HUES48 (cell line): ENCODE measurements at regions not wholly inside any gene's neighbourhood (a gene's known extent, or its start where the extent isn't known, plus 50 kb on each side); places are given as distances from the start of the nearest gene placed in this dataset.

ENCODE experiments used
- H3K27ac ChIP-seq: one replicate; pipeline ENCODE4 v1.7.0; 2013; ENCODE audit warnings: low read depth, low read length, inconsistent platforms
- H3K27me3 ChIP-seq: 2 replicates; pipeline ENCODE4 v1.6.1; 2013; ENCODE audit warnings: mild to moderate bottlenecking, low read length; ENCODE audit not compliant: control insufficient read depth, insufficient read depth
- H3K36me3 ChIP-seq: 2 replicates; pipeline ENCODE4 v1.6.1; 2013; ENCODE audit warnings: low read length; ENCODE audit not compliant: control insufficient read depth, insufficient read depth
- H3K4me1 ChIP-seq: 2 replicates; pipeline ENCODE4 v1.6.1; 2013; ENCODE audit warnings: mild to moderate bottlenecking, low read length; ENCODE audit not compliant: control insufficient read depth, insufficient read depth
- H3K4me3 ChIP-seq: 2 replicates; pipeline ENCODE4 v1.5.1; 2013; ENCODE audit warnings: mild to moderate bottlenecking, low read depth, low read length
- H3K9ac ChIP-seq: 2 replicates; pipeline ENCODE4 v1.6.1; 2013; ENCODE audit warnings: mild to moderate bottlenecking, low read depth, low read length, moderate library complexity
- H3K9me3 ChIP-seq: 2 replicates; pipeline ENCODE4 v1.6.1; 2013; ENCODE audit warnings: low read length; ENCODE audit not compliant: control insufficient read depth, insufficient read depth

DNA sequence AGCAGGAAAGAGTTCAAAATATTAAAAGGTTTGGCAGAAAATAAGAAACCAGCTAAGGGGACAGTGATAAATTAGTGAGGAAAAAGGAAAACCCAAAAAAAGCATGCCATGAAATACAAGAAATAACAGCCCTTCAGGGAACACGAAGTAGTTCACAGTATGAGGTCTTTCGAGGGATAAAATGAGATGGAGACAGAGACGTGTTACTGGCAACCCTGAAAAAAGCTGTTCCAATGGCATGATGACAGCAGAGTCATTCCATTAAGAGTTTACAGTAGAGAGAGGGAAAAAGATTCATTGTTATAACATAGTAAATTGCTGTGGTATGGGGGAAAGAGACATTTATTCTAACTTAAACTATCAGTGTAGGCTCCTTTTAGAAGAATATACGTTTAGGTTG, 391.2 kb downstream of the ANKRD7 start:
- Histone ChIP-seq H3K9me3 (no peaks in the 10 kb centered on the region), H3K4me3 (no peak overlapping the region), H3K4me1 (0 out of 2 replicates have a peak, but pooled peaks cover 3% of the 10 kb centered on the region), H3K9ac (no peak overlapping the region), H3K36me3 (no peaks in the 10 kb centered on the region), H3K27ac (no peak overlapping the region), H3K27me3 (no peaks in the 10 kb centered on the region)

DNA sequence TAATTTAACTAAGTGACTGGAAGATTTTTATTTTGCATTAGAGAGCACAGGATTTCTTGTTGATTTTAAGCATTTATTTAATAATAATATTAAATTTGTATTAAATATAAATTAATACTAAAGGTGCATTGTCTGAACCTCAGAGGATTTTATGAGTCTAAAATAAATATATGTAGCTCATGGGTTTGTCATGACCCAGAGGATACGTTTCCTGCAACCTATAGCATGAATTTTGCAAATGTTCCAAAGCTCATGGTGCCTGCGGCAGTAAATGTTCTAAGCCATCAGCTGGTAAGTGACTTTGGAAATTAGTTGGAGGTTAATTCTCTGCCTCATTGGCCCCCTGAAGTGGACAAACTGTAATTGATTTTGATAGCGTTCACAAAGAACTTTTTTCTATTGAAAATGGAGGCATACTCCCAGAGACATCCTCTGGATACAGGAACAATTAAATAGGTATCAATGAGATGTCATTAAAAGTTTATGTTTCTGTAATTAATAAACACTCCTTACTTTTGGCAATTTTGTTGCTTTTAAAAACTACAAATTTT, 397.4 kb downstream of the ANKRD7 start:
- Histone ChIP-seq H3K36me3 (no peaks in the 10 kb centered on the region), H3K9me3 (peaks cover 9% of the 10 kb centered on the region), H3K27me3 (no peaks in the 10 kb centered on the region), H3K4me3 (no peak overlapping the region), H3K9ac (no peak overlapping the region), H3K4me1 (no peaks in the 10 kb centered on the region), H3K27ac (no peak overlapping the region)

DNA sequence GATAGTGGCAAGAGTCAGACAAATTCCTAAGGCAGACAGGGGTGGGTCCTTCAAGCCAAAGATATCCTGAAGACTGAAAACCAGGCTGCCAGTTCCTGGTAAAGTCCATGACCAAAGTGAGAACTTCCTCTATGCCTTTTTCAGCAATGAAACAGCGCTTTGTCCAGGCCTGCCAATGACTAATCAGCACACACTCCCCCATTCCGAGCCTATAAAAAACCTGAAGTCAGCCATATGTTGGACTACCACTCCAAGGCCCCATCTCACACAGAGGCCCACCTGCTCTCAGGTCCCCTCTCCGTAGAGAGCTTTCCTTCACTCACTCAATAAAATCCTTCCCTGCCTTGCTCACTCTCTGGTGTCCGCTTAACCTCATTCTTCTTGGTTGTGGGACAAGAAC, 402.2 kb downstream of the ANKRD7 start:
- Histone ChIP-seq H3K4me3 (no peak overlapping the region), H3K27me3 (no peaks in the 10 kb centered on the region), H3K36me3 (no peaks in the 10 kb centered on the region), H3K4me1 (peaks cover 22% of the 10 kb centered on the region), H3K27ac (no peak overlapping the region), H3K9ac (no peak overlapping the region), H3K9me3 (peaks cover 13% of the 10 kb centered on the region)

DNA sequence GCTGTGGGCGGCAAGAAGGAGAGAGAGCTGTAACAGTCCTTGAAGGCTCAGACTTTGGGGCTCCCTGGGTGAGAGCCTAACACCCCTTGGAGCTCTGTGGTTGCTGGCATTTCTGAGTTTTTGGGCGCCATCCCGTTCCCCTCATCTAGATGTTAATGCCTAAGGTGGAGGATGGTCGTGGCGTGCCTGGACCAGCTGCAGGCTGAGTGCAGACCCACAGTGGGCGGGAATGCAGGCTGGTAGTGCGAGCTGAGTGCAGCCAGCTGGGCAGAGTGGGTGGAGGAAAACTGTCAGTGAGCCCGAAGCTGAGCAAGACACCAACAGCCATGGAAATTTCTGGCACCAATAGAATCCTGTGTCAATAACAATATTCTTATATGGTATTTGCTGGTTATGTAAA, 403.0 kb downstream of the ANKRD7 start:
- H3K4me1 ChIP-seq = peaks cover 24% of the 10 kb centered on the region
- no peaks in the 10 kb centered on the region for H3K27me3 ChIP-seq
- no peak overlapping the region for H3K27ac ChIP-seq
- H3K9ac ChIP-seq = no peak overlapping the region
- H3K4me3 ChIP-seq = no peak overlapping the region
- H3K9me3 ChIP-seq = peaks cover 13% of the 10 kb centered on the region
- H3K36me3 ChIP-seq = no peaks in the 10 kb centered on the region

DNA sequence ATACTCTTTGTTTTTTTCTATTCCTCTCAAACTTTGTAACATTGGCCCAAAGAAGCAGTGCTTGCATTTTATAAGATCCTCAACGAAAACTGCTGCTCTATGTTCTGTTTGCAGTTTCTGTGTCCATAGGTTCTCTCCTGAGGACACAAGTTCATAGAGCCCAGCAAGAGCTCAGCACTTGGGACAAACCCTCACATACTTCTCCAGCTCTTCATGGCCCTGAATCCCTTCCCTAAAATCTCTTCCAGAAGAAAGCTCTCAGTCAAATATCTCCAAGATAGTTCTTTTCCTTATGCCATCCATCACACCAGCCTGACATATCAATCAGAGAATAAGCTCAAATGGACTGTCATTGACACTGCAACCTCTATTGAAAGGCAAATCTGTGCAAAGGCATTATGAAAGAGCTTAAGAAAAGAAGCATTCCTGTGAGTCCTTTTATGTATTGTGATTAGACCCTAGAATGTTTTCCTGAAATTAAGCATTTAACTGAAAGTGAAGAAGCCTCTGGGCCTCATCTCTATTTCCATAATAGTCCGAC, 405.5 kb downstream of the ANKRD7 start:
- peak overlapping the region; percentile 31 for H3K27ac ChIP-seq
- no peak overlapping the region for H3K4me3 ChIP-seq
- H3K27me3 ChIP-seq = no peaks in the 10 kb centered on the region
- no peaks in the 10 kb centered on the region for H3K36me3 ChIP-seq
- no peak overlapping the region for H3K9ac ChIP-seq
- H3K4me1 ChIP-seq = peaks cover 24% of the 10 kb centered on the region
- H3K9me3 ChIP-seq = peaks cover 13% of the 10 kb centered on the region

DNA sequence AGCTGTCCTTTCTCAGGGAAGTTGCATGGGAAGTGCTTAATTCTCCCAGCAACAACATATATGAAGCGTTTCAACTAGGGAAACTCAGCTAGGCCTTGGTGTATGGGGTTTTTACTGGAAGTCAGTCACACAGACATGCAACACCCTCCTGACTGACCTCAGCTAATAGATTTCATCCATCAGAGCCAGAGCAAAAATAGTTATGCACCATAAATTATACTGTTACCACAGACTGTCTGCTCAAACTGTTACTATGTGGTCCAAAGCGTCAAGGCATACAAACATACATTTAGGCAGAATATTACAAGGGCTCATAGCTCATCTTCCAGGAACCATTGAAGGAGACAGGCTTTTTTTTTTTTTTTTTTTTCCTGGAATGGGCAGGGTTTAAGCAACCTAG, 417.9 kb downstream of the ANKRD7 start:
- Histone ChIP-seq H3K4me3 (no peak overlapping the region), H3K36me3 (no peaks in the 10 kb centered on the region), H3K4me1 (peaks cover 6% of the 10 kb centered on the region), H3K9me3 (no peaks in the 10 kb centered on the region), H3K27ac (no peak overlapping the region), H3K9ac (no peak overlapping the region), H3K27me3 (no peaks in the 10 kb centered on the region)

DNA sequence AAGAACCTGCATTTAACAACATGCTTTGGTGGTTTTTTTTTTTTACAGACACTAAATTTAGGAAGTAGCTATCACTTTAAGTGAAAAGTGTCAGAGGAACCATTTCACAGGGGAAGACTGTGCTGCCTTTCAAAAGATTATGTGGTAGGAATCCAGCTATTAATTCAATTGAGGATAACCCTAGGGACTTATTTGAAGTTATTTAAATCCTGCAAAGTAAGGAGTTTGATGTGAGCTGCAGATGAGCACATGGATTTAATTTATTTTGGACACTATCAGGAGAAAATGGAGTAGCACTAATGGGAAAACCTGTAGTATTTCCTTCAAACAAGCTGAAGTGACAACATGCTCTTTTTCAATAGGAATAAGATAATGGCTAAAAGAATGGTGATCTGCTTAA, 419.8 kb downstream of the ANKRD7 start:
- Histone ChIP-seq H3K9ac (no peak overlapping the region), H3K27ac (no peak overlapping the region), H3K27me3 (no peaks in the 10 kb centered on the region), H3K4me1 (peaks cover 6% of the 10 kb centered on the region), H3K36me3 (no peaks in the 10 kb centered on the region), H3K4me3 (no peak overlapping the region), H3K9me3 (no peaks in the 10 kb centered on the region)

DNA sequence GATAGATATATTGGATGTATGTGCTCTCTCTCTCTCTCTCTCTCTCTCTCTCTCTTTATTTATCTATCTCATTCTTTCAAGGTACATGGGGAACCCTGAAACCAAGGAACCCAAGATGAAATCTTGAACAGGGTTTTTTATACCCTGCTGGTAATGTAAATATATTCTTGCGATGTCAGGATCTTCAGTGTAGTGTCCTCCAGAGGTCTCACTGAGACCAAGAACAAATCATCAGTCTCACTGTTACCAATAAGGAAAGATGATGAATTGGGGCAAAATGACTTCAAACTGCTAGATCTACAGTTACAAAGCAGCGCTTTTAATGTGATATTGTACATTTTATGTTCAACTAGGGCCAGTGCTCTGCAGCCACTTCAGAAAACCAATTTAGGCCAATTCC, 423.5 kb downstream of the ANKRD7 start:
- Histone ChIP-seq H3K36me3 (no peaks in the 10 kb centered on the region), H3K9me3 (no peaks in the 10 kb centered on the region), H3K4me1 (peaks cover 2% of the 10 kb centered on the region; the same call in 1 of the 2 replicates), H3K27me3 (no peaks in the 10 kb centered on the region), H3K4me3 (no peak overlapping the region), H3K9ac (no peak overlapping the region), H3K27ac (no peak overlapping the region)

DNA sequence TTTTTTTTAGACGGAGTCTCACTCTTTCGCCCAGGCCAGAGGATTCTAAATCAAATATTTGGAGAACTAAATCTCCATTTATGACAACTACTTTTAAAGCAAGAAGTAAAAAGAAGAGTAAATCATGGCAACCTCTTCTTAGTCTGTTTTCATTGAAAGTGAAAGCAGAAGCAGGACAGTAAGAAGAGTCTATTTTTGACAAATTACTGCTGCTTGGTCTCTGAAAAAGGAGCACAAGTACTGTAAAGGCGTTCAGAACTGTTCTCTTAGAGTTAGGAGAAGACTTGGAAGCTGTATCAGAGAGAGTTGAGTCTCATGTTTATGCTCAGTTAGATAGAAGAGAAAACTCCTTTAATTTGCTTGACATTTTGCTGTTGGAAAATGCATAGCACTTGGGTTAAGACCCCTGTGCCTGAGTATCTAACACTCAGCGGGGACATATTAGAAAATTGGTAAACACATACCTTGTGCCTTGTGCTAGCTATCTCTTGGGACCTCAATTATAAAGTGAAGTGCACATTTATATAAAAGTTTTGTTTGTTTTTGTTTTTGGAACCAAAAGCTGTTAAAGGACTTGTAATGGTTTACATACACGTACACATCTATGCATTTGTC, 433.0 kb downstream of the ANKRD7 start:
- no peak overlapping the region for H3K4me3 ChIP-seq
- no peaks in the 10 kb centered on the region for H3K27me3 ChIP-seq
- peaks cover 8% of the 10 kb centered on the region; the same call in 1 of the 2 replicates for H3K4me1 ChIP-seq
- no peak overlapping the region for H3K9ac ChIP-seq
- no peaks in the 10 kb centered on the region for H3K36me3 ChIP-seq
- H3K27ac ChIP-seq = no peak overlapping the region
- no peaks in the 10 kb centered on the region for H3K9me3 ChIP-seq

DNA sequence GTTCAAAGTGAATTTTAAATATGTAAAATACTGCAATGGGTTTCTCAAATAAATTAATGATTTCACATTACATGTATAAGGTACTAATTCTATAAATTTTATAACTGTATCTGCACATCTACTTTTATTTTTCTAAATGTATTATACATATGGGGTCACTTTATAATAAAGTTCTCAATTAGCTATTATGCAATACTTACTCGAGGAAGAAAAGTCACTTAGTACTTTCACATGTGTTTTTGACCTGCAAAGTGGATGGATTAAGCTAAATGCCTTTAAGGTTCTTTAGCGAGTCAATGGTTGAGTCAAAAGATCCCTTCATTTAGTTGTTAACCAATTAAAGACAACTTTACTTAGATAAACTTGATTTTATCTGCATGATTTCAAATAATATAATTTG, 437.8 kb downstream of the ANKRD7 start:
- Histone ChIP-seq H3K9me3 (no peaks in the 10 kb centered on the region), H3K4me1 (peaks cover 8% of the 10 kb centered on the region; the same call in 1 of the 2 replicates), H3K27me3 (no peaks in the 10 kb centered on the region), H3K27ac (no peak overlapping the region), H3K9ac (no peak overlapping the region), H3K36me3 (no peaks in the 10 kb centered on the region), H3K4me3 (no peak overlapping the region)

DNA sequence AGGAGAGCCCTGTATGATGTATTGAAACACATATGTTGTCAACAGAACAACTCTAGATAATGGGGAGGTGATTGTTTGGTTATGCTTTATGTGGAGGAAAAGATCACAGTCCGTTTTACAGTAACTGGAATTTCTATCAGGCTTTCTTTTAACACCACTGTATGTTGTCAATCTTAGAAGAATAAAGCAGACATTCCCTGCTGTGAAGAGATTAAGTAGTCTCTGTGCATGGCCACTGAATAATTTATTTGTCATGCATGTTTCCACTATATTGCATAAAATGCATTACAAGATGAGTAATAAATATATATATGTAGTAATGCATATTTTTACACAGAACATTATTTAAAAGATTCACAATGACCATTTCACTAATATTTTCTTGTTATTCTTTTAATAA, 440.0 kb downstream of the ANKRD7 start:
- no peaks in the 10 kb centered on the region for H3K27me3 ChIP-seq
- no peaks in the 10 kb centered on the region for H3K4me1 ChIP-seq

More for the DNA sequence above, 440.0 kb downstream of the ANKRD7 start:
- H3K9ac ChIP-seq = no peak overlapping the region
- no peak overlapping the region for H3K4me3 ChIP-seq
- no peaks in the 10 kb centered on the region for H3K9me3 ChIP-seq
- H3K36me3 ChIP-seq = no peaks in the 10 kb centered on the region
- H3K27ac ChIP-seq = no peak overlapping the region
